Activated CD8-positive, alpha-beta T cell treated with anti-CD3 and anti-CD28 coated beads for 36 hours (primary cell): ENCODE measurements at regions not wholly inside any gene's neighbourhood (a gene's known extent, or its start where the extent isn't known, plus 50 kb on each side); places are given as distances from the start of the nearest gene placed in this dataset.

Experiments
- ATAC-seq: fragments of 200-7000 bp; cut with Tn5 transposase; one replicate; pipeline ENCODE4 v1.10.0; 2021; ENCODE audit warnings: mild to moderate bottlenecking, moderate library complexity
- CTCF ChIA-PET: fragments of 350-600 bp; sonication (Branson Sonifier 250); formaldehyde crosslinking; loops from one replicate; lab custom pipeline; 2021; ENCODE audit warnings: antibody characterized with exemption; lab: Charles Lee
- POLR2A ChIA-PET: fragments of 350-600 bp; sonication (Branson Sonifier 250); formaldehyde crosslinking; loops from one replicate; lab custom pipeline; 2021; ENCODE audit warnings: antibody characterized with exemption; lab: Charles Lee
- DNase-seq: peaks from one replicate; pipeline ENCODE4 v3.0.0-alpha.2; 2020
- H3K27ac Mint-ChIP-seq: one replicate; pipeline ENCODE4 v1.8.0; 2021; ENCODE audit warnings: mild to moderate bottlenecking, mixed read lengths
- H3K27me3 Mint-ChIP-seq: one replicate; pipeline ENCODE4 v1.8.0; 2021; ENCODE audit warnings: mixed read lengths
- H3K36me3 Mint-ChIP-seq: one replicate; pipeline ENCODE4 v1.8.0; 2021; ENCODE audit warnings: low read depth, mixed read lengths
- H3K4me1 Mint-ChIP-seq: one replicate; pipeline ENCODE4 v1.8.0; 2021; ENCODE audit warnings: low read depth, mixed read lengths
- H3K4me3 Mint-ChIP-seq: one replicate; pipeline ENCODE4 v1.8.0; 2021; ENCODE audit warnings: mild to moderate bottlenecking, moderate library complexity, mixed read lengths
- H3K9me3 Mint-ChIP-seq: one replicate; pipeline ENCODE4 v1.8.0; 2021; ENCODE audit warnings: mixed read lengths
- intact Hi-C: fragments of 100-400 bp; cut with micrococcal nuclease; formaldehyde crosslinking; loops from one replicate; pipeline ENCODE4 v1.10.0; 2022
- TF ChIP-seq, protein P1 (sequence below): fragments of 200-600 bp; IDR thresholded peaks from one replicate; pipeline ENCODE4 v1.8.0; 2022; ENCODE audit warnings: antibody characterized with exemption, mild to moderate bottlenecking

DNA sequence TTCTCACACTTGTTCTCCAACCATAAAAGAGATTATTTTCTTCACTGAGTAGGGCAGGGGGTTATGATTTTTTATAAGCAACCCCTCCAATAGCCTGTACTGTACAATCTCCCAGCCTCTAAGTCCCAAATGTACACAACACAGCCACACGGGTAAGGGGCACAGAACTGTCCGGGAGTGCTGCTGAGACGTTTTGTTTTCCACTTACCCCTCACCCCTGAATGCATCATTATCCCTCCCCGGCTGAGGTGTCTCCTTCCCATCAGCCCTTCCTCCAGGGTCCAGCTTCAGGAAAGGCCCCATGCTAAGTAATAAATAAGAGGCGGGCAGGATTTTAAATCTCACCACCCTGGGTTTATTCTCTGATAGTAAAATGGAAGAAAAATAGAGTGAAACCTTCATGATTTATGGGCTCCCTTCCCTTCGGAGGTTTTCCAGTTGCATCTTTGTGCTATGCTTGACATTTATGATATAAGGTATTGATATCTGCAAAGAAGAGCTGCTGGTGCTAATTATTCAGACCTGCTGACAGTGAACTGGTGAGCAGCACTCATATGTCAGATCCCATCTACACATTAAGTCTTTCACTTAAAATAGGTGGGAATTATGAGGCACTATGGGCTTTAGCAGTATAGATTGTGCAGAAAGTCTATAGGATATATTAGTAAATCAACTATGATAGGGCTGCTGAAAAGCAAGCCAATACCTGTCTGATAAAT lies 67.2 kb upstream of the MEGF10 start:
- ChIA-PET CTCF (no interaction called here), POLR2A (no interaction called here)
- H3K4me1 Mint-ChIP-seq, result no peaks in the 10 kb centered on the region
- intact Hi-C loops, result no loop called here
- peaks cover 4% of the 10 kb centered on the region for H3K36me3 Mint-ChIP-seq
- no peak overlapping the region for H3K27ac Mint-ChIP-seq
- no peaks in the 10 kb centered on the region for H3K27me3 Mint-ChIP-seq
- TF ChIP-seq, protein P1, sequence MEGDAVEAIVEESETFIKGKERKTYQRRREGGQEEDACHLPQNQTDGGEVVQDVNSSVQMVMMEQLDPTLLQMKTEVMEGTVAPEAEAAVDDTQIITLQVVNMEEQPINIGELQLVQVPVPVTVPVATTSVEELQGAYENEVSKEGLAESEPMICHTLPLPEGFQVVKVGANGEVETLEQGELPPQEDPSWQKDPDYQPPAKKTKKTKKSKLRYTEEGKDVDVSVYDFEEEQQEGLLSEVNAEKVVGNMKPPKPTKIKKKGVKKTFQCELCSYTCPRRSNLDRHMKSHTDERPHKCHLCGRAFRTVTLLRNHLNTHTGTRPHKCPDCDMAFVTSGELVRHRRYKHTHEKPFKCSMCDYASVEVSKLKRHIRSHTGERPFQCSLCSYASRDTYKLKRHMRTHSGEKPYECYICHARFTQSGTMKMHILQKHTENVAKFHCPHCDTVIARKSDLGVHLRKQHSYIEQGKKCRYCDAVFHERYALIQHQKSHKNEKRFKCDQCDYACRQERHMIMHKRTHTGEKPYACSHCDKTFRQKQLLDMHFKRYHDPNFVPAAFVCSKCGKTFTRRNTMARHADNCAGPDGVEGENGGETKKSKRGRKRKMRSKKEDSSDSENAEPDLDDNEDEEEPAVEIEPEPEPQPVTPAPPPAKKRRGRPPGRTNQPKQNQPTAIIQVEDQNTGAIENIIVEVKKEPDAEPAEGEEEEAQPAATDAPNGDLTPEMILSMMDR, result no peak
- ATAC-seq (no peak), DNase-seq (no peak)
- H3K9me3 Mint-ChIP-seq, result peaks cover 3% of the 10 kb centered on the region
- no peak overlapping the region for H3K4me3 Mint-ChIP-seq

DNA sequence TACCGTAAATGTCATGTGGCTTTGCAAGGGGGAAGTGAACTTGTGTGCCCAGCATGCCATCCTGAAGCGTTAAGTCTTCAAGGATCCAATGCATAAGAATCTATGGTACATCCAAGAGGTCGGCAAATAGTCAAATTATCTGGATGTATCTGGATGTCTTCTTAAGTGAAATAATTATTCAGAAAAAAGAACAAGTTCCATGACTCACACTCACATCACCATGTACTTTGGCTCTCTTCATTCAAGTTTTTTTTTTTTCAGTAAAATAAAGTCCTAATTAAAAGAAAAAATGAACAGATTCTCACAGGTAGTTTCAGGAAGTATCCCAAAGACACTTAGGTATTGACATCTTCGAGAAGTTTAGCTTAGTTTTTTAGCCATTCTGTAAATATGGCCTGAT lies 62.7 kb upstream of the MEGF10 start:
- H3K4me3 Mint-ChIP-seq, result no peak overlapping the region
- intact Hi-C loops, result no loop called here

DNA sequence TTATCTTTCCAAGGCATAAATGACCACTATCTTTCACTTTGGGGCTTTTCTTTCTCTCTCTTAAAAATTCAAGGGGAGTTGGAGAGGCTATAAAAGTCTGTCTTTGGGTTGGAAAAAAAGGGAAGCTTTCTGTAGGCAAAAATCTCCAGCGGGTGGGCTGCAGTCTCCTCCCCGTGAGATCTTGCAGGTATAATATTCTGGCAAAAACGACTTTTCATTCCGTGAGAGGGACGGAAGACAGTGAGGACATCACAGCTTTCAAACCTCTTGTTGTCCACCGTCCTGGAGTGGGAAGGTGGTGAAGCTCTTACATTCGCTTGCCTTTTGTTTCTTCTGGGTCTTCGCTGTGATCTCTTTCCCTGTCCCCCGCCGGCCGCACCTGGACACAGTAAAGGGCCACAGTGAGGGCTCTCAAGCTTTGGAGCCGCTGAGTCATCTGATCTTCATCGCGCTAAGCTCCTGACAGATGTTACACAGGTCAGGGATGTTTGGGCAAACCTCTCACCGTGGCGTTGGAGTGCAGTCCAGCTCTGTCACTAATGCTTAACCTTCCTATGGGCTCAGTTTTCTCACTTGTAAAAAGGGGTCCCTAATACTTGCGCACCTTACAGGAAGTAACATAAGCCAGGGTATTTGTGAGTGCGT lies 61.9 kb upstream of the MEGF10 start:
- CTCF ChIA-PET, result interaction anchor here (1.3 kb wide), 1 partner anchor 449 kb away, joined by 3 read pairs; no protein-coding TSS in a partner anchor
- DNase-seq, result peak; percentile 2
- Mint-ChIP-seq H3K27me3 (no peaks in the 10 kb centered on the region), H3K4me3 (peak overlapping the region; percentile 63), H3K9me3 (peaks cover 3% of the 10 kb centered on the region), H3K36me3 (peaks cover 4% of the 10 kb centered on the region), H3K27ac (no peak overlapping the region), H3K4me1 (peaks cover 8% of the 10 kb centered on the region)
- ATAC-seq, result no peak
- intact Hi-C loops, result no loop called here
- POLR2A ChIA-PET, result no interaction called here
- TF ChIP-seq, protein P1, result no peak

More for the DNA sequence above, 62.7 kb upstream of the MEGF10 start:
- CTCF ChIA-PET, result no interaction called here
- POLR2A ChIA-PET, result no interaction called here
- Mint-ChIP-seq H3K4me1 (peaks cover 8% of the 10 kb centered on the region), H3K27ac (no peak overlapping the region), H3K9me3 (peaks cover 3% of the 10 kb centered on the region), H3K27me3 (no peaks in the 10 kb centered on the region), H3K36me3 (peaks cover 4% of the 10 kb centered on the region)
- no peak for DNase-seq
- ATAC-seq, result no peak
- TF ChIP-seq, protein P1, result no peak

DNA sequence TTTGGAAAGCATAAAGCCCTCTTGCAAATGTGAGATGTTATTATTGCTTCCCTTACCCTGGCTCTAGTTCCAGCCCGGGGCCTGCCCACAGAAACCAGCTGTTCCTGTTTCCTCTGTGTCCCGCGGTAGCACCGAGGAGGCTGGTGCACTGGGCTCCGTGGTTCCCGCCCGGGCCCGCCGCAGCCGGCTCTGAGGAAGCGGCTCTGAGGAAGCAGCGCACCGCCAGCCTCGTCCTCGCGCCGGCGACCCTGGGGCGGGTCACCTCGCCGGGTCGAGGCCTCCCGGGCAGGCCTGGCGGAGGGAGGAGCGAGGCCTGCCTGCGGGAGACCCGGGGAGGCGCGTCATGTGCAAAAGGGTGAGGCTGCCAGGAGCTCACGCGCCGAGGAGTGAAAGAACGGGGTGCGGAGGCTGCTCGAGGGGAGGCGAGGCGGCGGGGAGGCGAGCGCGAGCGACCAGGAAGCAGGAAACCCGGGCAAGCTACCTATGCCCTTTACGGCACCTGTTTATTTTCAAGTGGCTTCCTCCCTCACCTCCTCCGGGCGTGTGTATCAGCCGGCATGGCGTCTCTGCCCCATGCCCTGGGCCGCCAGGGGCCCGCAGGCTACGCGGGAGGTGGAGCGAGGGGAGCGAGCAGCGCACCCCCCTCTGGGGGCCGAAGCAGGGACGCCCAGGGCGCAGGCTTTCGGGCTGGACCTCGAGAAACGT lies 61.3 kb upstream of the MEGF10 start:
- intact Hi-C loops, result no loop called here
- ChIA-PET POLR2A (no interaction called here), CTCF (interaction anchor here (1.3 kb wide), 1 partner anchor 450 kb away, joined by 3 read pairs; no protein-coding TSS in a partner anchor)

More for the DNA sequence above, 61.3 kb upstream of the MEGF10 start:
- Mint-ChIP-seq H3K27me3 (no peaks in the 10 kb centered on the region), H3K36me3 (peaks cover 4% of the 10 kb centered on the region), H3K27ac (peak overlapping the region; percentile 67), H3K4me3 (peak overlapping the region; percentile 63), H3K9me3 (peaks cover 3% of the 10 kb centered on the region), H3K4me1 (peaks cover 8% of the 10 kb centered on the region)
- TF ChIP-seq, protein P1, result no peak
- ATAC-seq (peak; percentile 85), DNase-seq (peak; percentile 58)
